A549 (cell line): ENCODE measurements at regions not wholly inside any gene's neighbourhood (a gene's known extent, or its start where the extent isn't known, plus 50 kb on each side); places are given as distances from the start of the nearest gene placed in this dataset.

Experiments used
- ATAC-seq, 2 experiments: fragments of 200-7000 bp in 1 of 2; fragments of >200 bp in 1 of 2; cut with Nextera tagmentation in 1 of 2; cut with Tn5 transposase in 1 of 2; 3 replicates each; pipeline versions ENCODE4 v1.8.0 to v1.9.1; 2018 to 2020; ENCODE audit warnings: mild to moderate bottlenecking in 1 of 2, moderate library complexity in 1 of 2
- CTCF ChIA-PET: fragments of 300-600 bp; sonication (Branson Sonifier 250); formaldehyde crosslinking; extraction: SDS; loops from one replicate; lab custom pipeline; 2021; ENCODE audit warnings: antibody characterized with exemption, inconsistent platforms; lab: Yijun Ruan, JAX
- POLR2A ChIA-PET: fragments of 350-600 bp; formaldehyde crosslinking; extraction: SDS; loops from one replicate; lab custom pipeline; 2021; ENCODE audit warnings: antibody characterized with exemption, inconsistent platforms; lab: Yijun Ruan, JAX
- DNase-seq, 2 experiments: peaks; one replicate each; pipeline versions ENCODE4 v3.0.0 to v3.0.0-alpha.2; 2011 to 2016; ENCODE audit warnings: low read depth in 1 of 2, low spot score in 1 of 2
- FAIRE-seq: peaks from 2 replicates; lab custom pipeline; 2011; peaks lifted over from hg19 to GRCh38; lab: Jason Lieb, UNC
- H3K27ac ChIP-seq, 2 experiments: fragments of >200 bp; sonication (Bioruptor Twin); formaldehyde crosslinking; 3 replicates each; pipeline ENCODE4 v1.5.1; 2016 to 2017
- H3K4me1 ChIP-seq: fragments of >200 bp; sonication (Bioruptor Twin); formaldehyde crosslinking; 3 replicates; pipeline ENCODE4 v1.6.1; 2016
- H3K4me2 ChIP-seq: fragments of >200 bp; sonication (Bioruptor Twin); formaldehyde crosslinking; 3 replicates; pipeline ENCODE4 v1.6.1; 2016
- H3K4me3 ChIP-seq: fragments of >200 bp; sonication (Bioruptor Twin); formaldehyde crosslinking; 3 replicates; pipeline ENCODE4 v1.5.1; 2016
- H3K9me3 ChIP-seq: fragments of >200 bp; sonication (Bioruptor Twin); formaldehyde crosslinking; 3 replicates; pipeline ENCODE4 v1.6.1; 2016
- BHLHE40 ChIP-seq: IDR thresholded peaks from 2 replicates; pipeline ENCODE4 v1.6.1; 2012; ENCODE audit warnings: low read depth, low read length, inconsistent platforms
- CBX2 ChIP-seq: fragments of 200-600 bp; sonication (generic); IDR thresholded peaks from 2 replicates; pipeline ENCODE4 v1.6.1; 2016; ENCODE audit warnings: low read depth, mild to moderate bottlenecking, borderline replicate concordance
- CBX8 ChIP-seq: fragments of 200-600 bp; sonication (generic); IDR thresholded peaks from 2 replicates; pipeline ENCODE4 v1.6.1; 2016
- CEBPB ChIP-seq, 2 experiments: fragments of >200 bp in 1 of 2; sonication (Bioruptor Twin) in 1 of 2; formaldehyde crosslinking in 1 of 2; IDR thresholded peaks; 2 replicates each; pipeline ENCODE4 v1.6.1; 2012 to 2016
- CHD2 ChIP-seq: fragments of 150-350 bp; IDR thresholded peaks from 2 replicates; pipeline ENCODE4 v1.6.1; 2014; ENCODE audit warnings: low read length; ENCODE audit not compliant: partially characterized antibody
- CHD4 ChIP-seq: fragments of 200-600 bp; sonication (generic); IDR thresholded peaks from 2 replicates; pipeline ENCODE4 v1.6.1; 2016; ENCODE audit warnings: antibody characterized with exemption, mild to moderate bottlenecking, borderline replicate concordance
- E2F6 ChIP-seq: IDR thresholded peaks from 2 replicates; pipeline ENCODE4 v1.6.1; 2012; ENCODE audit warnings: low read depth, borderline replicate concordance
- ELK1 ChIP-seq: fragments of 150-350 bp; IDR thresholded peaks from 2 replicates; pipeline ENCODE4 v1.6.1; 2014; ENCODE audit warnings: low read depth, mild to moderate bottlenecking, low read length
- ESRRA ChIP-seq: fragments of 150-350 bp; IDR thresholded peaks from 2 replicates; pipeline ENCODE4 v1.6.1; 2014; ENCODE audit warnings: mild to moderate bottlenecking, low read length, borderline replicate concordance
- FOSB ChIP-seq: fragments of 250-450 bp; sonication (Bioruptor Pico); IDR thresholded peaks from 2 replicates; pipeline ENCODE4 v1.5.0; 2020; ENCODE audit warnings: mild to moderate bottlenecking, moderate library complexity
- HEYL ChIP-seq: fragments of 250-450 bp; sonication (Bioruptor Pico); IDR thresholded peaks from 2 replicates; pipeline ENCODE4 v1.8.0; 2021; ENCODE audit warnings: mild to moderate bottlenecking, moderate library complexity
- HOXB5 ChIP-seq: fragments of 250-450 bp; sonication (Bioruptor Pico); IDR thresholded peaks from 2 replicates; pipeline ENCODE4 v1.5.0; 2020; ENCODE audit warnings: mild to moderate bottlenecking, moderate library complexity
- KDM1A ChIP-seq: fragments of 200-600 bp; sonication (generic); IDR thresholded peaks from 2 replicates; pipeline ENCODE4 v1.6.1; 2016; ENCODE audit warnings: low read depth, mild to moderate bottlenecking
- MAFK ChIP-seq: fragments of 450-650 bp; IDR thresholded peaks from 2 replicates; pipeline ENCODE4 v1.6.1; 2014; ENCODE audit not compliant: partially characterized antibody
- MAZ ChIP-seq: fragments of 150-350 bp; IDR thresholded peaks from 2 replicates; pipeline ENCODE4 v1.6.1; 2014; ENCODE audit warnings: antibody characterized with exemption, low read depth, low read length, borderline replicate concordance
- MYC ChIP-seq: IDR thresholded peaks from 2 replicates; pipeline ENCODE4 v1.6.1; 2012; ENCODE audit warnings: mild to moderate bottlenecking, inconsistent platforms, low read length, improper control_type of control experiment, borderline replicate concordance
- POLR2A ChIP-seq: IDR thresholded peaks from 2 replicates; pipeline ENCODE4 v1.6.1; 2012; ENCODE audit warnings: mild to moderate bottlenecking, low read length
- RNF2 ChIP-seq: fragments of 200-600 bp; sonication (generic); IDR thresholded peaks from 2 replicates; pipeline ENCODE4 v1.6.1; 2016; ENCODE audit warnings: low read depth, mild to moderate bottlenecking, antibody characterized with exemption, moderate library complexity, borderline replicate concordance
- SREBF2 ChIP-seq: fragments of 450-650 bp; IDR thresholded peaks from 2 replicates; pipeline ENCODE4 v1.6.1; 2014; ENCODE audit warnings: mild to moderate bottlenecking, moderate library complexity
- TP53 ChIP-seq: fragments of 250-450 bp; sonication (Bioruptor Pico); IDR thresholded peaks from 2 replicates; pipeline ENCODE4 v1.5.0; 2021; ENCODE audit warnings: mild to moderate bottlenecking, moderate library complexity
- USF2 ChIP-seq: fragments of 450-650 bp; IDR thresholded peaks from 2 replicates; pipeline ENCODE4 v1.6.1; 2014; ENCODE audit warnings: antibody characterized with exemption
- ZFP36 ChIP-seq: fragments of 450-650 bp; IDR thresholded peaks from 2 replicates; pipeline ENCODE4 v1.6.1; 2014; ENCODE audit warnings: borderline replicate concordance; ENCODE audit not compliant: partially characterized antibody
- ZNF302 ChIP-seq: fragments of 250-450 bp; sonication (Bioruptor Pico); IDR thresholded peaks from 2 replicates; pipeline ENCODE4 v1.9.0; 2021; ENCODE audit warnings: inconsistent platforms, mild to moderate bottlenecking, moderate library complexity
- WGBS: methylation state at CpG from one replicate; pipeline ENCODE4 v1.1.6; 2017; ENCODE audit errors: missing lambda C conversion rate; 5-methylcytosine and 5-hydroxymethylcytosine counted together
- TF ChIP-seq, protein P1 (sequence below): IDR thresholded peaks from 2 replicates; pipeline ENCODE4 v1.6.1; 2012
- TF ChIP-seq, protein P2 (sequence below): fragments of >200 bp; sonication (Bioruptor Twin); formaldehyde crosslinking; IDR thresholded peaks from 2 replicates; pipeline ENCODE4 v1.6.1; 2016

GRCh38 chr5:92568522-92568921 is 1012.5 kb downstream of the NR2F1-AS1 start:
- POLR2A ChIA-PET = no interaction called here
- whole genome bisulfite sequencing = 91% methylated on average over 2 of the region's 2 CpGs
- Histone ChIP-seq H3K27ac (no peak overlapping the region), H3K9me3 (no peaks in the 10 kb centered on the region), H3K4me2 (no peak overlapping the region), H3K4me3 (no peak overlapping the region), H3K4me1 (no peaks in the 10 kb centered on the region)
- no peak for TF ChIP-seq SREBF2
- TF ChIP-seq POLR2A = no peak
- no peak for TF ChIP-seq HEYL (CRISPR knock-in tag)
- TF ChIP-seq E2F6 = no peak
- no peak for TF ChIP-seq CHD2
- TF ChIP-seq, protein P1, sequence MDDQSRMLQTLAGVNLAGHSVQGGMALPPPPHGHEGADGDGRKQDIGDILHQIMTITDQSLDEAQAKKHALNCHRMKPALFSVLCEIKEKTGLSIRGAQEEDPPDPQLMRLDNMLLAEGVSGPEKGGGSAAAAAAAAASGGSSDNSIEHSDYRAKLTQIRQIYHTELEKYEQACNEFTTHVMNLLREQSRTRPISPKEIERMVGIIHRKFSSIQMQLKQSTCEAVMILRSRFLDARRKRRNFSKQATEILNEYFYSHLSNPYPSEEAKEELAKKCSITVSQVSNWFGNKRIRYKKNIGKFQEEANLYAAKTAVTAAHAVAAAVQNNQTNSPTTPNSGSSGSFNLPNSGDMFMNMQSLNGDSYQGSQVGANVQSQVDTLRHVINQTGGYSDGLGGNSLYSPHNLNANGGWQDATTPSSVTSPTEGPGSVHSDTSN = no peak
- TF ChIP-seq, protein P2, sequence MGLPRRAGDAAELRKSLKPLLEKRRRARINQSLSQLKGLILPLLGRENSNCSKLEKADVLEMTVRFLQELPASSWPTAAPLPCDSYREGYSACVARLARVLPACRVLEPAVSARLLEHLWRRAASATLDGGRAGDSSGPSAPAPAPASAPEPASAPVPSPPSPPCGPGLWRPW = no peak
- TF ChIP-seq FOSB (CRISPR knock-in tag) = no peak
- TF ChIP-seq MAZ = no peak
- TF ChIP-seq ELK1 = no peak
- no peak for TF ChIP-seq MYC
- TF ChIP-seq CEBPB (IDR thresholded peaks at IDR 0.05) = no peak
- TF ChIP-seq ZFP36 = no peak
- TF ChIP-seq USF2 = no peak
- TF ChIP-seq CHD4 = no peak
- no peak for TF ChIP-seq TP53 (CRISPR knock-in tag)
- no peak for TF ChIP-seq KDM1A
- CTCF ChIA-PET = no interaction called here
- FAIRE-seq (no peak), ATAC-seq (no peak), DNase-seq (no peak)

GRCh38 chr5:92567831-92568450 is 1013.1 kb downstream of the NR2F1-AS1 start:
- ATAC-seq (no peak), DNase-seq (no peak), FAIRE-seq (no peak)
- ChIA-PET POLR2A (no interaction called here), CTCF (no interaction called here)
- no peaks in the 10 kb centered on the region; the same call in 2 of the 3 replicates for H3K4me1 ChIP-seq
- no peak overlapping the region for H3K4me3 ChIP-seq
- TF ChIP-seq ZNF302 (CRISPR knock-in tag) = no peak
- TF ChIP-seq BHLHE40 = no peak
- no peak for TF ChIP-seq ESRRA
- TF ChIP-seq MYC = no peak
- no peak for TF ChIP-seq MAFK
- no peak for TF ChIP-seq POLR2A
- no peak for TF ChIP-seq CBX8
- no peak for TF ChIP-seq HOXB5
- no peak for TF ChIP-seq RNF2
- no peak for TF ChIP-seq CBX2
- no peaks in the 10 kb centered on the region for H3K9me3 ChIP-seq
- no peak overlapping the region for H3K27ac ChIP-seq
- H3K4me2 ChIP-seq = no peak overlapping the region
- 96% methylated on average over 3 of the region's 3 CpGs for whole genome bisulfite sequencing
